OCI-LY3 (cell line): ENCODE measurements at regions not wholly inside any gene's neighbourhood (a gene's known extent, or its start where the extent isn't known, plus 50 kb on each side); places are given as distances from the start of the nearest gene placed in this dataset.

Experiments
- H2AFZ ChIP-seq: fragments of 200-600, 300-600 bp; shearing (Covaris generic); 2 replicates; pipeline ENCODE4 v1.6.0; 2014; ENCODE audit warnings: antibody characterized with exemption, low read depth, low read length
- H3K27ac ChIP-seq: fragments of 200-600, 300-600 bp; sonication (generic); 2 replicates; pipeline ENCODE4 v1.5.1; 2014; ENCODE audit warnings: mild to moderate bottlenecking, low read length, moderate library complexity, mixed read lengths
- H3K27me3 ChIP-seq: fragments of 200-600, 300-600 bp; sonication (generic); 2 replicates; pipeline ENCODE4 v1.6.1; 2014; ENCODE audit warnings: low read depth, low read length, mixed read lengths
- H3K36me3 ChIP-seq: fragments of 200-600, 300-600 bp; sonication (generic); replicated peaks from 2 replicates; pipeline ENCODE3; 2014; ENCODE audit warnings: low read depth, low read length, mixed read lengths
- H3K4me1 ChIP-seq: fragments of 300-600, 200-600 bp; sonication (generic); 2 replicates; pipeline ENCODE4 v1.6.1; 2014; ENCODE audit warnings: low read length, mixed read lengths
- H3K4me2 ChIP-seq: fragments of 200-600, 300-600 bp; sonication (generic); 2 replicates; pipeline ENCODE4 v1.6.1; 2014; ENCODE audit warnings: low read length, mixed read lengths
- H3K4me3 ChIP-seq: fragments of 300-600, 200-600 bp; sonication (generic); 2 replicates; pipeline ENCODE4 v1.5.1; 2014; ENCODE audit warnings: antibody characterized with exemption, mild to moderate bottlenecking, low read length, moderate library complexity
- H3K79me2 ChIP-seq: fragments of 300-600, 200-600 bp; shearing (Covaris generic); 2 replicates; pipeline ENCODE4 v1.6.1; 2014; ENCODE audit warnings: mild to moderate bottlenecking, low read length, mixed read lengths
- H3K9ac ChIP-seq: fragments of 300-600, 200-600 bp; shearing (Covaris generic); 2 replicates; pipeline ENCODE4 v1.6.0; 2014; ENCODE audit warnings: mild to moderate bottlenecking, low read length, moderate library complexity
- H3K9me3 ChIP-seq: fragments of 200-600, 300-600 bp; shearing (Covaris generic); 2 replicates; pipeline ENCODE4 v1.6.1; 2014; ENCODE audit warnings: low read length, mixed read lengths; ENCODE audit not compliant: insufficient read depth
- H4K20me1 ChIP-seq: fragments of 200-600, 300-600 bp; sonication (generic); 2 replicates; pipeline ENCODE4 v1.6.1; 2016; ENCODE audit warnings: low read length, mixed read lengths; ENCODE audit not compliant: insufficient read depth
- EZH2phosphoT487 ChIP-seq: fragments of 200-600 bp; shearing (Covaris generic); IDR thresholded peaks from 2 replicates; pipeline ENCODE4 v1.6.1; 2018; ENCODE audit warnings: antibody characterized with exemption, mixed run types, low read depth
- TF ChIP-seq, protein P1 (sequence below): fragments of 200-600, 300-600 bp; sonication (generic); IDR thresholded peaks from 2 replicates; pipeline ENCODE4 v1.5.1; 2014; ENCODE audit warnings: antibody characterized with exemption, low read length, low read depth

DNA sequence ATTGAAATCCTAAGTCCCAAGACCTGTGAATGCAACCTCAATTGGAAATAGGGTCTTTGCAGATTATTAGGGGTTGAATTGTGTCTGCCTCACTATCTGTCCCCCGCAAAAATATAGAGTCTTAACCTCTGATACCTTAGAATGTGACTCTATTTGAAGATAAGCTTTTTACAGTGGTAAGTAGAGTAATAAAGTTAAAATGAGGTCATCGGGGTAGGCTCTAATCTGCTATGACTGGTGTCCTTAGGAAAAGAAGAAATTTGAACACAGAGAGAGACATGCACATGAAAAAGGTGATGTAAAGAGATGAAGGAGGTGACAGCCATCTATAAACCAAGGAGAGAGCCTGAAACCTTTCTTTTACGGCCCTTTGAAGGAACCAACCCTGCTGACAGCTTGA is 287.1 kb upstream of the ADRA1B start:
- Histone ChIP-seq H3K9ac (no peak overlapping the region), H4K20me1 (no peaks in the 10 kb centered on the region), H3K79me2 (no peaks in the 10 kb centered on the region), H2AFZ (no peak overlapping the region), H3K4me3 (no peak overlapping the region), H3K9me3 (no peaks in the 10 kb centered on the region), H3K4me2 (no peak overlapping the region), H3K27me3 (no peaks in the 10 kb centered on the region), H3K4me1 (peaks cover 11% of the 10 kb centered on the region), H3K27ac (no peak overlapping the region), H3K36me3 (no peaks in the 10 kb centered on the region)
- TF ChIP-seq, protein P1, sequence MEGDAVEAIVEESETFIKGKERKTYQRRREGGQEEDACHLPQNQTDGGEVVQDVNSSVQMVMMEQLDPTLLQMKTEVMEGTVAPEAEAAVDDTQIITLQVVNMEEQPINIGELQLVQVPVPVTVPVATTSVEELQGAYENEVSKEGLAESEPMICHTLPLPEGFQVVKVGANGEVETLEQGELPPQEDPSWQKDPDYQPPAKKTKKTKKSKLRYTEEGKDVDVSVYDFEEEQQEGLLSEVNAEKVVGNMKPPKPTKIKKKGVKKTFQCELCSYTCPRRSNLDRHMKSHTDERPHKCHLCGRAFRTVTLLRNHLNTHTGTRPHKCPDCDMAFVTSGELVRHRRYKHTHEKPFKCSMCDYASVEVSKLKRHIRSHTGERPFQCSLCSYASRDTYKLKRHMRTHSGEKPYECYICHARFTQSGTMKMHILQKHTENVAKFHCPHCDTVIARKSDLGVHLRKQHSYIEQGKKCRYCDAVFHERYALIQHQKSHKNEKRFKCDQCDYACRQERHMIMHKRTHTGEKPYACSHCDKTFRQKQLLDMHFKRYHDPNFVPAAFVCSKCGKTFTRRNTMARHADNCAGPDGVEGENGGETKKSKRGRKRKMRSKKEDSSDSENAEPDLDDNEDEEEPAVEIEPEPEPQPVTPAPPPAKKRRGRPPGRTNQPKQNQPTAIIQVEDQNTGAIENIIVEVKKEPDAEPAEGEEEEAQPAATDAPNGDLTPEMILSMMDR = no peak
- TF ChIP-seq EZH2phosphoT487 = no peak

DNA sequence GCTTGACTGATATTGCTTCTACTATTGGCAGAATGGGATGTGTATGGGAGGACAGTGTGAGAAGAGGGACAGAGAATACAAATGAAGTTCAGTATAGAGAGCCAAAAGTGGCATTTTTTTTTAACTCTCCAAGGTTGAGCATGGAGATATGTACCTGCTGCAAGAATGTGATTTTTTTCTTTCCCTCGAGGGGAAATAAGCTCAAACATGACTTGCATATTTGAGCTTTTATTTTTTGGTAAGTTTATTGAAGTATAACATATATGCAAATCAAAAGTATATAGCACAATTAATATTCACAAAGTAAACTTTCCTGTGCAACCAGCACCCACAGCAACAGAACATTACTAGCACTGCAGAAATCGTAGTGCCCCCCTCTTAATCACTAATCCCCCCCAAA is 285.7 kb upstream of the ADRA1B start:
- Histone ChIP-seq H3K4me2 (no peak overlapping the region), H3K27ac (no peak overlapping the region), H3K9ac (no peak overlapping the region), H3K4me1 (peaks cover 11% of the 10 kb centered on the region), H4K20me1 (no peaks in the 10 kb centered on the region), H3K36me3 (no peaks in the 10 kb centered on the region), H2AFZ (no peak overlapping the region), H3K79me2 (no peaks in the 10 kb centered on the region), H3K9me3 (no peaks in the 10 kb centered on the region), H3K4me3 (no peak overlapping the region), H3K27me3 (no peaks in the 10 kb centered on the region)
- TF ChIP-seq, protein P1 = no peak
- TF ChIP-seq EZH2phosphoT487 = no peak

DNA sequence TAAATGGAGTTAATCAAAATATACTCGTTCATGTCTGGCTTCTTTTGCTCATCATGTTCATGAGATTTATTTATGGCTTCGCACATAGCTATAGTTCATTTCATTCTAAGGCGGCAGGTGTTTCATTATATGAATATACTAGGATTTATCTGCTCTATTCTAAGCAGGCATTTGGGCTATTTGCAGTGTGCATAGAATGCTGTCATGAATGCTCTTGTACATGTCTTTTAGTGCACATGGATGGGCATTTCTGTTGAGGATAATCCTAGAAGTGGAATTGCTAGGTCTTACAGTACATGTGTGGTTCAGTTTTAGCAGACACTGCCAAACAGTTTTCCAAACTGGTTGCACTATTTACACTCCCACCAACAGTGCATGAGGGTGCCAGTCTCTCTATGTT is 285.3 kb upstream of the ADRA1B start:
- Histone ChIP-seq H2AFZ (no peak overlapping the region), H3K9me3 (no peaks in the 10 kb centered on the region), H3K4me3 (no peak overlapping the region), H3K4me1 (peaks cover 11% of the 10 kb centered on the region), H3K27ac (no peak overlapping the region), H3K36me3 (no peaks in the 10 kb centered on the region), H3K9ac (no peak overlapping the region), H3K4me2 (no peak overlapping the region), H3K79me2 (no peaks in the 10 kb centered on the region), H3K27me3 (no peaks in the 10 kb centered on the region), H4K20me1 (no peaks in the 10 kb centered on the region)
- TF ChIP-seq, protein P1 = no peak
- TF ChIP-seq EZH2phosphoT487 = no peak

DNA sequence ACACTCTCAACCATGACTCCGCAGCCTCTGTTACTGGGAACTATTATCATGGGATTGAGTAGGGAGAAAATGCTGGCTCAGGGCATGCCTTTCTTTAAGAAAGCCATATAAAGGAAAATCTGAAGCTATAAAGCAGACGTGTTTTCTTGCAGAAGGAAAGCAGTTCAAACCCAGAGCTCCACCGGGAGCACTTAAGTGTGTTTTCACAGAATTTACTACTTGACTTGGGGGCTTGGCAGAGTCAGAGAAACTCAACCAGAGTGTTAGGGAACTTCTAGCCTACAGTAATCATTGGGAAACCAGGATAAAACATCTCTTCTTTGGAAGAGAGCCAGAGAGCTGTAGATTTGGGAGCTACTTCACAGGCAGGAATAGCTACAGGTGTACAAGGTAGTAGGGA is 283.4 kb upstream of the ADRA1B start:
- H3K9ac ChIP-seq = no peak overlapping the region
- no peak overlapping the region for H3K27ac ChIP-seq
- H3K27me3 ChIP-seq = no peaks in the 10 kb centered on the region
- no peaks in the 10 kb centered on the region for H3K79me2 ChIP-seq
- no peaks in the 10 kb centered on the region for H3K36me3 ChIP-seq
- H4K20me1 ChIP-seq = no peaks in the 10 kb centered on the region
- H3K4me3 ChIP-seq = no peak overlapping the region
- H3K4me1 ChIP-seq = peaks cover 11% of the 10 kb centered on the region
- H3K9me3 ChIP-seq = no peaks in the 10 kb centered on the region
- no peak overlapping the region for H3K4me2 ChIP-seq
- H2AFZ ChIP-seq = no peak overlapping the region
- TF ChIP-seq EZH2phosphoT487 = no peak
- TF ChIP-seq, protein P1 = no peak
